Hepatocyte (in vitro differentiated cells): ENCODE measurements at regions not wholly inside any gene's neighbourhood (a gene's known extent, or its start where the extent isn't known, plus 50 kb on each side); places are given as distances from the start of the nearest gene placed in this dataset.

ENCODE experiments used
- DNase-seq: peaks from one replicate; pipeline ENCODE4 v3.0.0-alpha.2; 2016; ENCODE audit warnings: low spot score
- H2AFZ ChIP-seq: fragments of 200-600 bp; sonication (generic); 2 replicates; pipeline ENCODE4 v1.6.0; 2016; ENCODE audit warnings: antibody characterized with exemption, mild to moderate bottlenecking
- H3K27ac ChIP-seq: fragments of 200-600 bp; sonication (generic); 2 replicates; pipeline ENCODE4 v1.5.1; 2016; ENCODE audit warnings: mild to moderate bottlenecking
- H3K27me3 ChIP-seq: fragments of 200-600 bp; sonication (generic); 2 replicates; pipeline ENCODE4 v1.6.1; 2016
- H3K36me3 ChIP-seq: fragments of 200-600 bp; sonication (generic); replicated peaks from 2 replicates; pipeline ENCODE4 v1.5.1; 2016; ENCODE audit warnings: low read depth; ENCODE audit not compliant: insufficient read depth
- H3K4me1 ChIP-seq: fragments of 200-600 bp; sonication (generic); 2 replicates; pipeline ENCODE4 v1.5.1; 2016; ENCODE audit warnings: mild to moderate bottlenecking, moderate library complexity; ENCODE audit not compliant: insufficient read depth
- H3K4me2 ChIP-seq: fragments of 200-600 bp; sonication (generic); 2 replicates; pipeline ENCODE4 v1.6.0; 2016
- H3K4me3 ChIP-seq: fragments of 200-600 bp; sonication (generic); 2 replicates; pipeline ENCODE4 v1.5.1; 2016; ENCODE audit warnings: mild to moderate bottlenecking
- H3K79me2 ChIP-seq: fragments of 200-600 bp; sonication (generic); 2 replicates; pipeline ENCODE4 v1.6.0; 2017; ENCODE audit warnings: mild to moderate bottlenecking
- H3K9me2 ChIP-seq: fragments of 200-600 bp; sonication (generic); replicated peaks from 2 replicates; pipeline ENCODE4 v1.6.0; 2017; ENCODE audit warnings: mild to moderate bottlenecking; ENCODE audit not compliant: insufficient read depth
- H3K9me3 ChIP-seq: fragments of 200-600 bp; sonication (generic); 2 replicates; pipeline ENCODE4 v1.5.1; 2016; ENCODE audit warnings: low read depth, mild to moderate bottlenecking
- H4K20me1 ChIP-seq: fragments of 200-600 bp; sonication (generic); 2 replicates; pipeline ENCODE4 v1.6.0; 2016; ENCODE audit warnings: mild to moderate bottlenecking; ENCODE audit not compliant: insufficient read depth, poor library complexity, severe bottlenecking
- CTCF ChIP-seq: fragments of 200-600 bp; sonication (generic); IDR thresholded peaks from 2 replicates; pipeline ENCODE4 v1.5.1; 2016; ENCODE audit warnings: antibody characterized with exemption, mild to moderate bottlenecking; ENCODE audit not compliant: poor library complexity
- EZH2 ChIP-seq: fragments of 200-600 bp; sonication (generic); IDR thresholded peaks from 2 replicates; pipeline ENCODE4 v1.6.1; 2016; ENCODE audit warnings: antibody characterized with exemption, mild to moderate bottlenecking, borderline replicate concordance
- EZH2phosphoT487 ChIP-seq: fragments of 200-600 bp; sonication (generic); IDR thresholded peaks from one replicate; pipeline ENCODE4 v1.6.1; 2018; ENCODE audit warnings: antibody characterized with exemption, mild to moderate bottlenecking, low read depth, moderate library complexity; ENCODE audit not compliant: unreplicated experiment, severe bottlenecking
- WGBS: methylation state at CpG from one replicate; pipeline ENCODE4 v1.1.6; 2016; ENCODE audit warnings: low lambda C conversion rate; ENCODE audit errors: missing lambda C conversion rate; 5-methylcytosine and 5-hydroxymethylcytosine counted together

DNA sequence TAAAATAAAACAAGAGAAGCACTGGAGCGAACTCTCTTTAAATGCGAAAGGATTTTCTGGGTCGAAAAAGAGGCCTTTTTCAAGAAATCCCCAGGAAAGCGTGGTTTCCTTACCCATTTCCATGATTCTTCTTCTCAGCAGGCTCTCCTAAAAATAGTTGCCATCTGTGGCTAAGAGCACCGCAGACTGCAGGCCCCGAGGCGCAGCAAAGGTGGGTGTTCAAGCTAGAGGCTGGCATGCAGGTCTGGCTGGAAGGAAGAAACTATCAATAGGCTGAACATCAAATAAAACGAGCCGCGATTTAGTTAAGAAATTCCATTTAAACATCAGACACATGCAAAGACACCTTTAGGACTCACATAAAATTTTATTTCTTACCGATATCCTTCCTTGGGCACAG is 135.1 kb downstream of the ADAMTS1 start:
- H3K79me2 ChIP-seq = no peaks in the 10 kb centered on the region
- 82% methylated on average over 11 of the region's 11 CpGs for WGBS
- H3K36me3 ChIP-seq = no peaks in the 10 kb centered on the region
- no peak overlapping the region for H3K27ac ChIP-seq
- no peak for DNase-seq
- TF ChIP-seq EZH2 = no peak
- no peak for TF ChIP-seq CTCF
- TF ChIP-seq EZH2phosphoT487 = no peak
- H4K20me1 ChIP-seq = no peaks in the 10 kb centered on the region
- H3K27me3 ChIP-seq = no peaks in the 10 kb centered on the region
- no peak overlapping the region for H2AFZ ChIP-seq
- no peak overlapping the region for H3K4me2 ChIP-seq
- H3K9me2 ChIP-seq = no peaks in the 10 kb centered on the region
- H3K9me3 ChIP-seq = no peaks in the 10 kb centered on the region
- no peaks in the 10 kb centered on the region for H3K4me1 ChIP-seq
- H3K4me3 ChIP-seq = no peak overlapping the region

DNA sequence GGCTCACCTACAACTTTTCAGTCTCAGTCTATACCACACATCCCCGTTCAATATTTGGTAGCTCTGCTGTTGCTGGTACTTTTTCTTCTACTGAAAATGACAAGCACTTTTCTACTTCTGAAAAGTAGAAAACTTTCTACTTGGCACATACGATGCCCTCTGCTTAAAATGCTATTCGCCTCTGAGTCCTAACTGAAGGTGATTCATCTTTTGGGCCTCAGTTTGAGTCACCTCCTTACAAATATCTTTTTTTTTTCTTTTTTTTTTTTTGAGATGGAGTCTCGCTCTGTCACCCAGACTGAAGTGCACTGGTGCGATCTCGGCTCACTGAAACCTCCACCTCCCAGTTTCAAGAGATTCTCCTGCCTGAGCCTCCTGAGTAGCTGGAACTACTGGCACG is 136.0 kb upstream of the CYYR1 start:
- TF ChIP-seq EZH2 (no peak), CTCF (no peak), EZH2phosphoT487 (no peak)
- Histone ChIP-seq H3K27ac (no peak overlapping the region), H3K9me2 (no peaks in the 10 kb centered on the region), H3K9me3 (no peaks in the 10 kb centered on the region), H3K36me3 (no peaks in the 10 kb centered on the region), H3K4me1 (no peaks in the 10 kb centered on the region), H2AFZ (no peak overlapping the region), H4K20me1 (no peaks in the 10 kb centered on the region), H3K79me2 (no peaks in the 10 kb centered on the region), H3K27me3 (no peaks in the 10 kb centered on the region), H3K4me3 (no peak overlapping the region), H3K4me2 (no peak overlapping the region)
- 86% methylated on average over 7 of the region's 7 CpGs for WGBS
- no peak for DNase-seq

DNA sequence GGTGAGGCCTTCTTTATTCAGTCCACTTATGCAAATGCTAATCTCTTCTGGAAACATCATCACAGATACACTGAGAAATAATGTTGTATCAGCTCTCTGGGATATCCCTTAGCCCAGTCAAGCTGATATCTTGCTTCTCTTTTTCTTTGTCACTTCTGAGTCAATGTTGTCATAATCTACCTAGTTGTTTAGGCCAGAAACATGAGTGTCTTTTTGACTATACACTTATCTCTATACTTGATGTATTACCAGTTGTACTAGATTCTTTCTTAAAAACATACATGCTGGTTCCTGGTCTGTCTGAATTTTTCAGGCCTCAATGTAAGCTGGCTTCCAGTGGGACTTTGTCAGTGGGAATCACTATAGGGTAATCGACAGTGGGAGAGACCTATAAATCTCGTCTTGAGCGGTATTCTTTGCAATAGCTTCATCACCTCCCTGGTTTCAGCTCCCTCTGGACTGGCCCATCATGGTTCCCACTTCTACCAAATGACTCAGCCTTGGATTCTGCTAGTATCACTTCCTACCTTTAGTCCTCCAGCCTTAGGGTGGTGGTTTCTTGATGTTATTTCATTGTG is 135.2 kb upstream of the CYYR1 start:
- H3K27ac ChIP-seq = no peak overlapping the region
- WGBS = 95% methylated on average over 3 of the region's 3 CpGs
- H3K27me3 ChIP-seq = no peaks in the 10 kb centered on the region
- H3K36me3 ChIP-seq = no peaks in the 10 kb centered on the region
- no peak overlapping the region for H3K4me2 ChIP-seq
- H3K79me2 ChIP-seq = no peaks in the 10 kb centered on the region
- no peaks in the 10 kb centered on the region for H3K9me3 ChIP-seq
- no peaks in the 10 kb centered on the region for H4K20me1 ChIP-seq
- no peak for DNase-seq
- H3K4me3 ChIP-seq = no peak overlapping the region
- no peaks in the 10 kb centered on the region for H3K4me1 ChIP-seq
- H2AFZ ChIP-seq = no peak overlapping the region
- H3K9me2 ChIP-seq = no peaks in the 10 kb centered on the region
- TF ChIP-seq EZH2phosphoT487 (no peak), EZH2 (no peak), CTCF (no peak)

DNA sequence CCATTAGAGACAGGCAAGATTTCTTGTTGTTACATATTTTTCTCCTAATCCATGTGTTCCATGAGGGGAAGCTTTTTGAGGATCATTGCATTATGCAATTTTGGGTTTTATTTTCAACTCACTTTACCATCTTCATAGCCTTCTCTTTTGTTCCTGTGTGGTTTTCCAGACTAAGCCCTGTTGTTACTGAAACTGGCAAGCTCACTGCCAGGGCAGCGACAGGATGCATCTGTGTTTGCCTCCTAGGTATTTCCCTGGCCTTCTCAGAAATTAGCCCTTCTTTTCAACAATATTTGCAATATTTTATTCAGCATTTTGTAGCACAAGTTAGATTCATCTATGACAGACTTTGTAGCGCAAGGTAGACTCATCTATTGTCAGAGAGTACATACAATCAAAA is 134.2 kb upstream of the CYYR1 start:
- WGBS = 98% methylated on average over 2 of the region's 2 CpGs
- no peak overlapping the region for H3K4me3 ChIP-seq
- H3K4me1 ChIP-seq = no peaks in the 10 kb centered on the region
- no peaks in the 10 kb centered on the region for H3K36me3 ChIP-seq
- no peak for DNase-seq
- no peak overlapping the region for H3K4me2 ChIP-seq
- H2AFZ ChIP-seq = no peak overlapping the region
- H3K9me3 ChIP-seq = no peaks in the 10 kb centered on the region
- H4K20me1 ChIP-seq = no peaks in the 10 kb centered on the region
- no peak overlapping the region for H3K27ac ChIP-seq
- no peaks in the 10 kb centered on the region for H3K79me2 ChIP-seq
- no peaks in the 10 kb centered on the region for H3K27me3 ChIP-seq
- H3K9me2 ChIP-seq = no peaks in the 10 kb centered on the region
- TF ChIP-seq CTCF (no peak), EZH2 (no peak), EZH2phosphoT487 (no peak)
